PC-9 (cell line): ENCODE measurements at regions not wholly inside any gene's neighbourhood (a gene's known extent, or its start where the extent isn't known, plus 50 kb on each side); places are given as distances from the start of the nearest gene placed in this dataset.

Experiments
- BruUV-seq: library from RNA; stranded (reverse); fragments of 400-500 nt; replicated peaks from 2 replicates; lab custom pipeline; 2021; lab: Mats Ljungman, UMichigan
- CTCF ChIA-PET: fragments of 300-600 bp; sonication (Branson Sonifier 250); formaldehyde crosslinking; loops from one replicate; lab custom pipeline; 2022; ENCODE audit warnings: antibody characterized with exemption; lab: Charles Lee
- POLR2A ChIA-PET: fragments of 300-600 bp; sonication (Branson Sonifier 250); formaldehyde crosslinking; loops from one replicate; lab custom pipeline; 2022; ENCODE audit warnings: antibody characterized with exemption; ENCODE audit not compliant: unreplicated experiment; lab: Charles Lee
- DNase-seq, 2 experiments: peaks; one replicate each; pipeline versions ENCODE4 v3.0.0 to v3.0.0-alpha.2; 2015 to 2022; ENCODE audit warnings: mixed read lengths in 1 of 2
- H2AFZ ChIP-seq: fragments of 200-600 bp; sonication (generic); 2 replicates; pipeline ENCODE4 v1.8.1; 2017; ENCODE audit warnings: antibody characterized with exemption
- H3F3A ChIP-seq: fragments of 200-600 bp; sonication (generic); 2 replicates; pipeline ENCODE4 v1.8.1; 2017; ENCODE audit warnings: antibody characterized with exemption, mild to moderate bottlenecking, low read depth; ENCODE audit not compliant: insufficient read depth
- H3K27ac ChIP-seq: fragments of 200-600 bp; sonication (generic); 2 replicates; pipeline ENCODE4 v1.6.1; 2016; ENCODE audit warnings: mixed run types
- H3K27me3 ChIP-seq: fragments of 200-600 bp; sonication (generic); 2 replicates; pipeline ENCODE4 v1.6.1; 2016; ENCODE audit warnings: low read depth, mixed run types; ENCODE audit not compliant: insufficient read depth
- H3K36me3 ChIP-seq: fragments of 200-600 bp; sonication (generic); 2 replicates; pipeline ENCODE4 v1.6.1; 2016; ENCODE audit warnings: low read depth, mixed run types
- H3K4me1 ChIP-seq: fragments of 200-600 bp; sonication (generic); replicated peaks from 2 replicates; pipeline ENCODE4 v1.6.1; 2016; ENCODE audit warnings: mixed run types; ENCODE audit not compliant: insufficient read depth
- H3K4me2 ChIP-seq: fragments of 200-600 bp; sonication (generic); 2 replicates; pipeline ENCODE4 v1.6.1; 2017; ENCODE audit warnings: mixed run types
- H3K4me3 ChIP-seq: fragments of 200-600 bp; sonication (generic); 2 replicates; pipeline ENCODE4 v1.6.1; 2016; ENCODE audit warnings: mixed run types
- H3K79me2 ChIP-seq: fragments of 200-600 bp; sonication (generic); 2 replicates; pipeline ENCODE4 v1.6.1; 2017; ENCODE audit warnings: low read depth, mixed run types
- H3K9me2 ChIP-seq: fragments of 200-600 bp; sonication (generic); 2 replicates; pipeline ENCODE4 v1.8.1; 2017; ENCODE audit warnings: mild to moderate bottlenecking; ENCODE audit not compliant: insufficient read depth
- H3K9me3 ChIP-seq: fragments of 200-600 bp; sonication (generic); 2 replicates; pipeline ENCODE4 v1.8.1; 2016; ENCODE audit warnings: low read depth; ENCODE audit not compliant: insufficient read depth
- H4K20me1 ChIP-seq: fragments of 200-600 bp; sonication (generic); 2 replicates; pipeline ENCODE4 v1.8.1; 2017; ENCODE audit not compliant: insufficient read depth
- CTCF ChIP-seq: fragments of 200-600 bp; sonication (generic); conservative IDR thresholded peaks from 2 replicates; pipeline ENCODE4 v1.6.1; 2017; ENCODE audit warnings: mixed run types, antibody characterized with exemption, mild to moderate bottlenecking, moderate library complexity
- EZH2 ChIP-seq: fragments of 200-600 bp; sonication (generic); IDR thresholded peaks from 2 replicates; pipeline ENCODE4 v1.8.0; 2017; ENCODE audit warnings: antibody characterized with exemption, low read depth
- intact Hi-C: fragments of 100-400 bp; cut with micrococcal nuclease; formaldehyde crosslinking; loops from one replicate; pipeline ENCODE4 v1.10.0; 2022; ENCODE audit not compliant: unreplicated experiment

GRCh38 chr10:3516923-3517255 lies 268.1 kb downstream of the KLF6 start:
- H3K36me3 ChIP-seq: no peaks in the 10 kb centered on the region
- H3K4me2 ChIP-seq: no peak overlapping the region
- BruUV-seq: no TSS peak
- TF ChIP-seq EZH2: no peak
- no peak for TF ChIP-seq CTCF
- DNase-seq: no peak
- no peaks in the 10 kb centered on the region for H3K9me3 ChIP-seq
- POLR2A ChIA-PET: no interaction called here
- CTCF ChIA-PET: no interaction called here
- intact Hi-C loops: no loop called here
- no peak overlapping the region for H3K27ac ChIP-seq
- no peaks in the 10 kb centered on the region for H4K20me1 ChIP-seq
- no peaks in the 10 kb centered on the region for H3K79me2 ChIP-seq
- H3K9me2 ChIP-seq: no peaks in the 10 kb centered on the region
- H3K4me3 ChIP-seq: no peak overlapping the region
- H2AFZ ChIP-seq: no peak overlapping the region
- H3K27me3 ChIP-seq: no peaks in the 10 kb centered on the region
- no peaks in the 10 kb centered on the region for H3F3A ChIP-seq
- no peaks in the 10 kb centered on the region for H3K4me1 ChIP-seq

DNA sequence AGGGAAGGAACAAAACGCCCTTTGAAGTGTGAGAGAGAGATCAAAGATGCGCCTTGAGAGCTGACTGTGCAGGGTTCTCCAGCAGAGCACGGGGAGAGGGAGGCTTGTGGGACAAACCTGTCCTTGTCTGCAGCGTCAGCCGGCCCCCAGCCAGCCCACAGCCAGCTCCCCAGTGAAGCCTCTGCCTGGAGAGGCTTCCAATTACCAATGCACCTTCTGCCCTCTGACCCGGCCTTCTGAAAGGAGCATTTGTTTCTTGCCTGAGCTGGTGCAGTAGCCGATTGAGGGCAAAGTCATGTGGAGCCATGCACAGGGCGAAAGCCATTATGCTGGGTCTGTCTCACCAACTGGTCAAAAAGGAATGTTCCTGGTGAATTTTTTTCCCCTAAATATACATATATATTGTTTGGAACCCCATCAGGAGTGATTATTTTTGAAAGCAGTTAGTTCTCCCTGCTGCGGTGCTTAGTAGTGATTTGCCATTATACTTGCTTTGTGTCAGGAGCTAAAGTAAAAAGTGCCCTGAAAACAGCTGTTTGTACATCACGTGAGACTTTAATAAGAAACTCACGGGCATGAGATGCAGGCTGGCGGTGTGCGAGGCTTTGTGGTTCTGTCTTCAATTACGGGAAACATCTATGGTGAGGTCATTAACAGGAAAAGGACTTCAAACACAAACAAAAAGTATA lies 268.6 kb downstream of the KLF6 start:
- intact Hi-C loops: no loop called here
- no peak overlapping the region for H3K4me2 ChIP-seq
- H3K4me3 ChIP-seq: no peak overlapping the region
- no peaks in the 10 kb centered on the region for H3K4me1 ChIP-seq
- CTCF ChIA-PET: no interaction called here
- POLR2A ChIA-PET: no interaction called here
- no TSS peak for BruUV-seq
- no peak overlapping the region for H2AFZ ChIP-seq
- H3K79me2 ChIP-seq: no peaks in the 10 kb centered on the region
- no peak overlapping the region for H3K27ac ChIP-seq
- no peaks in the 10 kb centered on the region for H3K36me3 ChIP-seq
- no peaks in the 10 kb centered on the region for H3K9me2 ChIP-seq
- no peaks in the 10 kb centered on the region for H3F3A ChIP-seq
- H3K9me3 ChIP-seq: no peaks in the 10 kb centered on the region
- DNase-seq: no peak
- TF ChIP-seq CTCF: no peak
- TF ChIP-seq EZH2: no peak
- H4K20me1 ChIP-seq: no peaks in the 10 kb centered on the region
- no peaks in the 10 kb centered on the region for H3K27me3 ChIP-seq

DNA sequence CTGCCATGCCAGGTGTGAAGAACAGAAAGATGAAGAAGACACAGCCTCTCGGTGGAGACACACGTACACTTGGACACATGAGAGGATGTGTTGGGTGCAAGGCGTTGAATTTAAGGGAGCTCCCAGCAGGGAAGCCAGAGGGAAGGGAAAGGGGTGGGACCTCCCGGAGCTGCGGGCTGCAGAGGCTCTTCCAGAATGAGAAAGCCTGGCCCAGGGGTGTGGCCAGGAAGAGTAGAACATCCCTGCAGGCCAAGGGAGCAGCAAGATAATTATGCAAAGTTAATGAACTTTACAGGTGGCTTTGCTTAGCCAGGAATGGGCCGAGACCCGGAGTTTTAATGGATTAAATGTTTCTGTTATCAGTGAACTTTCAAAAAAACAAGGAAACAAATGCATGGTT lies 270.3 kb downstream of the KLF6 start:
- no peaks in the 10 kb centered on the region for H3K79me2 ChIP-seq
- no peaks in the 10 kb centered on the region for H3K36me3 ChIP-seq
- no TSS peak for BruUV-seq
- POLR2A ChIA-PET: interaction anchor here (0.7 kb wide), 1 partner anchor 176 kb away, joined by 6 read pairs; no protein-coding TSS in a partner anchor
- no peaks in the 10 kb centered on the region for H3K9me3 ChIP-seq
- no peak overlapping the region for H2AFZ ChIP-seq
- no peaks in the 10 kb centered on the region for H3K9me2 ChIP-seq
- TF ChIP-seq CTCF (no peak), EZH2 (no peak)
- H3F3A ChIP-seq: no peaks in the 10 kb centered on the region
- no peaks in the 10 kb centered on the region for H4K20me1 ChIP-seq
- DNase-seq: no peak
- H3K4me3 ChIP-seq: no peak overlapping the region
- H3K4me1 ChIP-seq: no peaks in the 10 kb centered on the region
- H3K4me2 ChIP-seq: no peak overlapping the region
- intact Hi-C loops: no loop called here
- no peak overlapping the region for H3K27ac ChIP-seq
- CTCF ChIA-PET: interaction anchor here (0.6 kb wide), 2 partner anchors 30 to 231 kb away, joined by 3 to 11 read pairs; no protein-coding TSS in a partner anchor
- no peaks in the 10 kb centered on the region for H3K27me3 ChIP-seq
